ENCODE measurements at regions not wholly inside any gene's neighbourhood (a gene's known extent, or its start where the extent isn't known, plus 50 kb on each side); places are given as distances from the start of the nearest gene placed in this dataset.

DNA sequence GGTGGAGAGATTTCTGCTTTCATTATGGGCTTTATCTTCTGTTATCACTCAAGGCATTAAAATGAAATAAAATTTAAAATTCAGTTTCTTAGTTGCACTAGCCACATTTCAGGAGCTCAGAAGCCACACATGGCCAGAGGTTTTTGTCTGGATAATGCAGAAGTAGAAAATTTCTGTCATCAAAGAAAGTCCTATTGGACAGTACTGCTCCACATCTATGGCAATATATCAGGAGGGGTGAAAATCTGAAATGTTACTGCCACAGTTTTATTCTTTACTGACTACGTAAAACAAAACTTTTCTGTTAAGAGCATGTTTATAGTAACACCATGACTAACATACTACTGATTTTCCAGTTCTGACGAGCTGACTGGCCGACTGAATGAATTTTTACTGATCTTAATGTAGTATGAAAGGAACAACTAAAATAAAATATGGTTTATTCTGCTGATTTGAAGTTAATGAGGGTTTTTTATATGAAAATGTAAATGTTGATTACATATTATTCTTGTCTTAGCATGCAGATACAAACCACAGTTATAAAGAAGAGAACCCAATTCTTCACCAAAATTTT is 264.0 kb upstream of the HAND2 start:
- no peak for DNase-seq (ENCODE audit: low read depth in 4 of 4, low spot score in 3 of 4)

DNA sequence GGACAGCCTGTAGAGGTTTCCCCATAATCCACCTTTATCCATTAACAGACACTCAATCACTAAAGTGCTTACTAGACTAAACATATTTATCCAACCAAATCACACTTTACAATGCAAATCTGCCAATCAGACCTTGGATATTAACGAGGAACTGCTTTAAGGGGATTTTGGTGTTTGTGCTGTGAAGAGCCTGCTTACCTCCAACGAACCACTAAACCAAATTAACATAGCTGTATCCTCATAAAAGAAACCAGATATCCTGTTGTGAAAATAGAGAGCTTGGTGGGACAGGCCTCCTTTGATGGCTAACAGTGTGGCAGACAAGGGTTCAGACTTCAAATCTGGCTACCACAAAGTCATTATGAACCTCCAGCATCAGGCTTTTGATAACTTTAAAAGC is 252.6 kb upstream of the HAND2 start:
- DNase-seq (ENCODE audit: low read depth in 4 of 4, low spot score in 3 of 4), result no peak

- DNase-seq (ENCODE audit: low read depth in 4 of 4, low spot score in 3 of 4), result no peak
These were observed 247.9 kb upstream of the HAND2 start for GRCh38 chr4:173777921-173778320.

- no peak for DNase-seq (ENCODE audit: low read depth in 4 of 4, low spot score in 3 of 4)
These were observed 247.4 kb upstream of the HAND2 start for GRCh38 chr4:173777421-173777820.

GRCh38 chr4:173769568-173769967 is 239.5 kb upstream of the HAND2 start:
- no peak for DNase-seq (ENCODE audit: low read depth in 4 of 4, low spot score in 3 of 4)

DNA sequence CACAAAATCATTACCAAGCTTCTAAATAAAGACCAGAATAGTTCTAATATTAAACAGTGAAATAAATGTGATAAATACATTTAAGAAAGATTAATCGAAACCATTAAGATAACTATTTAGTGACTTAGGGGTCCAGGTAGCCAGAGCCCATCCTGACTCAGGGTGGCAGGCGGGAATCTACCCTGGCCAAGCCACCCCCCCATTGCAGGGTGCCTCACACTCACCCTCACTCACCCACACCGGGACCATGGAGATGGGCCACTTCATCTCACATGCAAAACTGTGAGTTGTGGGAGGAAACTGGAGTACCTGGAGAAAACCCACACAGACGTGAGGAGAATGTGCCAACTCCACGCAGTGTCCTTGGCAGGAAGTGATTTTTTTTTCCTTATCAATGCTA is 237.6 kb upstream of the HAND2 start:
- no peak for DNase-seq (ENCODE audit: low read depth in 4 of 4, low spot score in 3 of 4)

GRCh38 chr4:173766171-173766600 is 236.2 kb upstream of the HAND2 start:
- peak in 3 of 4 donors; percentile 11 to 12 (median 12) for DNase-seq (ENCODE audit: low read depth in 4 of 4, low spot score in 3 of 4)

- no peak for DNase-seq (ENCODE audit: low read depth in 4 of 4, low spot score in 3 of 4)
These were observed 235.7 kb upstream of the HAND2 start for GRCh38 chr4:173765751-173766150.

GRCh38 chr4:173763389-173763788 is 233.4 kb upstream of the HAND2 start:
- DNase-seq (ENCODE audit: low read depth in 4 of 4, low spot score in 3 of 4), result no peak

- no peak for DNase-seq (ENCODE audit: low read depth in 4 of 4, low spot score in 3 of 4)
These were observed 231.9 kb upstream of the HAND2 start for GRCh38 chr4:173761938-173762337.

- no peak for DNase-seq (ENCODE audit: low read depth in 4 of 4, low spot score in 3 of 4)
These were observed 231.2 kb upstream of the HAND2 start for GRCh38 chr4:173761236-173761635.

DNA sequence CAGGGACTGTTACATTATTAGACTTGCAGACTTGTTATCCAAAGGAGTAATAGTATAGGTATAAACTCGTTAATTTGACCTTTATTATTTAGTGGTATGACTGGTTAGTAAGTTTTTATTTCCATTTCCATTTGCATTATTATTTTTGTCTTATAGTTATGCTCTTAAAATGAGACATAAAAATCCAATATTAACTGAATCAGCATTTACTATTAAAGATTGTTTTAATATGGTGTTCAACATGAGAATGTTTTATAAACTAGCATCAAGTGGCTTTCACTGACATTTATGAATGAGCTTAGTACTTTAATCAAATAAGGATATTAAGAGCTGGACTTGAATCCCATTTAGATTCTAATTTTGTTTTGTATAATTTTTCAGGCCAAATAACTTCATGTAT is 228.1 kb upstream of the HAND2 start:
- DNase-seq (ENCODE audit: low read depth in 4 of 4, low spot score in 3 of 4), result no peak

- DNase-seq (ENCODE audit: low read depth in 4 of 4, low spot score in 3 of 4), result no peak
These were observed 223.4 kb upstream of the HAND2 start for GRCh38 chr4:173753408-173753807.

GRCh38 chr4:173752610-173753230 is 222.7 kb upstream of the HAND2 start:
- no peak for DNase-seq (ENCODE audit: low read depth in 4 of 4, low spot score in 3 of 4)

DNA sequence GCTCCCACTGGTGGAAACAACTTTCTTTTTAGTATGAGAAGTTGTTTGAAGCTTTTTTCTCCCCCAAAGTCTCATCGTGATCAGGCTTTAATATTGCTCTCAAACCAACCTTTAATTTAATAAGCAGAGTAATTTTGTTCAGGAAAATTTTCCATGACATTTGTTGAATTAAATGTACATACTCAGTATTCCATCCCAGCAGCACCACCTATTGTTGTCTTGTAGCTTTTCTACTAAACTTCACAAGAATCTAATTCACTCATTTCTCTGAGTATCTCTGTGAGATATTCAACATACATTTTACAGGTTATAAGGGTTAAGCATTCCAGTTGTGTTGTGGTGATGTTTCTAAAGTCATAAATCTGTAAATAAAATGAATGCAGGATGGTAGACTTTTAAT is 218.3 kb upstream of the HAND2 start:
- DNase-seq (ENCODE audit: low read depth in 4 of 4, low spot score in 3 of 4), result no peak

DNA sequence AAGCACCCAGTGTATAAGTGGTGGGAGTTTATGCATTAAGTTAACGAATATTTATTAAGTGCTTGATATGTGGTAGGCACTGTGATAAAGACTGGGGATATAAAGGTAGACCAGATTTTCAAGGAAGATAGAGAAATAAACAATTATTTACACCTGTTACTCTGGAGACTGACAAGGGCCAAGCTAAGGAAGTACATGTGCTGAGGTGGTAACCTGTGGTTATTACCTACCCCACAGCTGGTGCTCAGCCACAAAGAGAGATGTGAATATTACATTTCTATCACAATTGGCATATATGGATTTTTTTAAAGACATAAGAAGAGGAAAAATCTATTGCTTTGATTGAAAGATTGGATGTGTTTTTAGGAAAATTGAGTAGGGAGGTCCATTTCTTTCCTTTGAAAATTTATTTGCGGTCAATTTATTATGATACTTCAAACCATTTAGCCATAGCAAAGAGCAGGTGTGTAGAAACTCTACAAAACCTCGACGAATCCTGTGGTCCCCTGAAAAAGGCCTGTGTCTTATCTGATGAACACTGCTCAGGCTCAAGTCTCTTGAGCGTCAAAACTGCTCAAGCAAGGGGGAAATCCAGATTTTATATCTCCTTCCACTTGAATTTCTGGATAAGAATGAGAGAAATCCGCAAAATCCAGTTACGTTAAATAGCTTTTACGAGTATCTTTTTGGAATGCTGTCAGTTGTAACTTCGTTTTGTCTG is 217.7 kb upstream of the HAND2 start:
- no peak for DNase-seq (ENCODE audit: low read depth in 4 of 4, low spot score in 3 of 4)

DNA sequence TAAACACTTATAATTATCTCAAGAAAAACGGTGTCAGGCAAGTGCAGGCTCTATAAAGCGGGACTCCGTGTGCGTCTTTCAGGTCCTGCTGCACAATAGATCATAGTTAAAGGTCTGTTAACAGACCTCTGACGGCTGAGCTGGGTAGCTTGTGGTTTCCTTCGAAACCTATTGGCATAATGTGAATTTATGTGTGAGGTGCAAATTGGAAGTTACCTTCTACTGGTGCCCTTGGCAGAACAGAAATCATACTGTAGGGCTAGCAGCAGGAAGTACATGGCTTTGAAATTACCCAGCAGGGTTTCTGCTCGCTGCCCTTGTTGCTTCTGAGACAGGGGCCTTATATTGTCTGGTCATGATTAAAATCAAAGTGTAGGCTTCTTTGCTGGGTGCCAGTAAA is 216.4 kb upstream of the HAND2 start:
- no peak for DNase-seq (ENCODE audit: low read depth in 4 of 4, low spot score in 3 of 4)

GRCh38 chr4:173745765-173746164 is 215.7 kb upstream of the HAND2 start:
- DNase-seq (ENCODE audit: low read depth in 4 of 4, low spot score in 3 of 4), result no peak

DNA sequence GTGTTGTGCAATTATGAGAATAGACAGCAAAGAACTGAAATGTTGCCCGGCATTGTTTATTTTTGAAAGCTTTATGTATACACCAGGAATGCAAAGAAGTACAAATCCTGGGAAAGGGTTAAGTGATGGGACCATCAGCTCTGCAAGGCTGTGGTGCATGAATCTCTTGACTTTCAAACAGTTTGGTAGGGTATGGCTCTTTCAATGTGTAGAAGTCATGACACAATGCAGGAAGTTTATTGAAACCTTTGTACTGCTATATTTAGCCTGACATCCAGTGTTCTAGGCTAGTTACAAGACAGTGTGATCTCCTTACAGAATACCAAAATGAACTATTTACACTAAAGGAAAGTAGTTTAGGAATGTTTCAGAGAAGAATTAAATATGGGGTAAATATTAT is 206.8 kb upstream of the HAND2 start:
- no peak for DNase-seq (ENCODE audit: low read depth in 4 of 4, low spot score in 3 of 4)

DNA sequence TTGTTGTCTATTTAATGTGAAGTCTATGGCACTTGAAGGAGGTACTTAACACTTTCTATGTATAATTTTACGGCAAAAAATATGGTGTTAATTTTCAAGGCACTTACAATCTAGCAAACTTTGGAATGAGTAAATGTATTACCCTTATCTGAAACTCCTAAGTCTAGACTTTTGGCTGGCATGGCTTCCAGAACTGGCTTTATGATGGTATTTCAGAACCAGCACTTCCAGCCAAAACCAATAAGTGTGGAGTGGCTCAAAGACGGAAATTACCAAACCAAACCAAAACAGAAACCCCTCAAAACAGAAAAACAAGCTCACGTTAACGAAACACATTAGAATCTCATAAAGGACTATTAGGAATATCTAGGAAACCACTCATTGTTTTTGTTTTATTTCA is 205.6 kb upstream of the HAND2 start:
- DNase-seq (ENCODE audit: low read depth in 4 of 4, low spot score in 3 of 4), result no peak

DNA sequence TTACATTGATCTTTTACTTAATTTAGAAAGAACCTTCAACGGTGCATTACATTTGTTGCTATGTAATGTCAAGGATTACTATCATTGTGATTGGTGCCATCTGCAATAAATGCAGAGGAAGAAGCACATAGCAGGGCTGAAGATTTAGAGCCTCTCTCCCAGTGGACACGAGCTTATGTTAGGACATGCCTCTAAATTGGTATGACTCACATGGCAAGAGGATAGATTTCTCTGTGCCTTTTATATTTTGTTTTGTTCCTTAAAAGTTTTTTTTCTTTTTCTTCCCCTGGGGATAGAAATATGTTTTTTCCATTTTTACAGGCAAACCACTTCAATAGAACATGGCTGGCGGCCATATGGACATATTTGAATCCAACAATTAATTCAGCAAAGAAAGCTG is 205.0 kb upstream of the HAND2 start:
- DNase-seq (ENCODE audit: low read depth in 4 of 4, low spot score in 3 of 4), result no peak

DNA sequence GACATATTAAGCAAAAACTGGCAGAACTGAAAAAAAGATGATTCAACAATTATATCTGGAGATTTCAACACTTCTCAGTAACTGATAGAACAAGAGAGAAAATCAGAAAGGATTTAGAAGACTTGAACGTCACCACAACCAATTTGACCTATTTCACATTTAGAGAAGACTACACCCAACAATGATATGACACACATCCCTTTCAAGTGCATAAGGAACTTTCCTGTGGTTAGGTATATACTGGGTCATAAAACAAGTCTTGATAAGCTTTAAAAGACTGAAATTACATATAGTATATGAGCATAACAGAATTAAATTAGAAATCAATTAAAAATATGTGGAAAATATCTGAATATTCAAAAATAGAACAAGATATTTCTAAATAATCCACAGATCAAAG is 201.2 kb upstream of the HAND2 start:
- DNase-seq (ENCODE audit: low read depth in 4 of 4, low spot score in 3 of 4), result no peak
